SK-N-SH (cell line): ENCODE measurements at regions not wholly inside any gene's neighbourhood (a gene's known extent, or its start where the extent isn't known, plus 50 kb on each side); places are given as distances from the start of the nearest gene placed in this dataset.

Experiments
- CTCF ChIP-seq: fragments of 200-600 bp; sonication (generic); IDR thresholded peaks from 2 replicates; pipeline ENCODE4 v1.6.1; 2017; ENCODE audit warnings: antibody characterized with exemption, mild to moderate bottlenecking, moderate library complexity
- EP300 ChIP-seq, 2 experiments: IDR thresholded peaks; 2 replicates each; pipeline versions ENCODE4 v1.4.0 to v1.6.1; 2012; ENCODE audit warnings: borderline replicate concordance in 1 of 2, low read depth in 1 of 2, low read length in 1 of 2
- EZH2phosphoT487 ChIP-seq: fragments of 200-600 bp; sonication (generic); IDR thresholded peaks from 2 replicates; pipeline ENCODE4 v1.6.1; 2017; ENCODE audit warnings: low read depth, mixed run types, mild to moderate bottlenecking, antibody characterized with exemption, moderate library complexity, borderline replicate concordance
- JUND ChIP-seq: IDR thresholded peaks from 2 replicates; pipeline ENCODE4 v1.4.0; 2012
- MXI1 ChIP-seq: IDR thresholded peaks from 2 replicates; pipeline ENCODE4 v1.6.1; 2012; ENCODE audit warnings: mild to moderate bottlenecking, low read depth, low read length, improper control_type of control experiment
- NFIC ChIP-seq: IDR thresholded peaks from 2 replicates; pipeline ENCODE4 v1.4.0; 2012; ENCODE audit warnings: borderline replicate concordance
- PBX3 ChIP-seq: IDR thresholded peaks from 2 replicates; pipeline ENCODE4; 2012
- POLR2AphosphoS5 ChIP-seq: IDR thresholded peaks from 2 replicates; pipeline ENCODE4 v1.6.1; 2012; ENCODE audit warnings: low read depth, low read length
- SMC3 ChIP-seq: IDR thresholded peaks from 2 replicates; pipeline ENCODE4 v1.6.1; 2012; ENCODE audit warnings: low read depth, low read length, improper control_type of control experiment
- TAF1 ChIP-seq: IDR thresholded peaks from 2 replicates; pipeline ENCODE4 v1.6.1; 2012; ENCODE audit warnings: low read depth, mild to moderate bottlenecking, low read length, moderate library complexity, borderline replicate concordance
- TF ChIP-seq, protein P1 (sequence below): IDR thresholded peaks from 2 replicates; pipeline ENCODE4 v1.4.0; 2012; ENCODE audit warnings: low read depth

- no peak for TF ChIP-seq POLR2AphosphoS5
- no peak for TF ChIP-seq CTCF
- TF ChIP-seq SMC3, result no peak
- no peak for TF ChIP-seq NFIC
- TF ChIP-seq JUND, result no peak
- TF ChIP-seq MXI1, result no peak
- TF ChIP-seq TAF1, result no peak
- TF ChIP-seq EP300 (IDR thresholded peaks at IDR 0.05; ENCODE audit: borderline replicate concordance in 1 of 2, low read depth in 1 of 2, low read length in 1 of 2), result no peak
- no peak for TF ChIP-seq EZH2phosphoT487
- TF ChIP-seq, protein P1, sequence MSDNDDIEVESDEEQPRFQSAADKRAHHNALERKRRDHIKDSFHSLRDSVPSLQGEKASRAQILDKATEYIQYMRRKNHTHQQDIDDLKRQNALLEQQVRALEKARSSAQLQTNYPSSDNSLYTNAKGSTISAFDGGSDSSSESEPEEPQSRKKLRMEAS, result no peak
- TF ChIP-seq PBX3, result no peak
These were observed 97.2 kb downstream of the OAT start for GRCh38 chr10:124321433-124322089.
